Fibroblast of upper back skin (primary cell): ENCODE measurements at regions not wholly inside any gene's neighbourhood (a gene's known extent, or its start where the extent isn't known, plus 50 kb on each side); places are given as distances from the start of the nearest gene placed in this dataset.

ENCODE experiments used
- DNase-seq: peaks from one replicate; pipeline ENCODE4 v3.0.0-alpha.2; 2013

- DNase-seq: no peak
Measured at GRCh38 chr5:68618501-68618900, 402.9 kb downstream of the PIK3R1 start.

GRCh38 chr5:68627001-68627400, 411.4 kb downstream of the PIK3R1 start:
- DNase-seq: no peak

- no peak for DNase-seq
Measured at GRCh38 chr5:68628082-68628814, 412.7 kb downstream of the PIK3R1 start.

- DNase-seq: no peak
Measured at GRCh38 chr5:68630354-68630753, 414.8 kb downstream of the PIK3R1 start.

- no peak for DNase-seq
Measured at GRCh38 chr5:68631884-68632283, 416.3 kb downstream of the PIK3R1 start.

- no peak for DNase-seq
Measured at GRCh38 chr5:68641211-68641610, 425.7 kb downstream of the PIK3R1 start.

- DNase-seq: no peak
Measured at GRCh38 chr5:68643064-68643463, 427.5 kb downstream of the PIK3R1 start.

- DNase-seq: no peak
Measured at GRCh38 chr5:68644971-68645370, 429.4 kb downstream of the PIK3R1 start.

- DNase-seq: peak; percentile 20
Measured at GRCh38 chr5:68646144-68646543, 430.6 kb downstream of the PIK3R1 start.

- DNase-seq: no peak
Measured at GRCh38 chr5:68647743-68648142, 432.2 kb downstream of the PIK3R1 start.

- no peak for DNase-seq
Measured at GRCh38 chr5:68648944-68649857, 433.6 kb downstream of the PIK3R1 start.

- peak; percentile 78 for DNase-seq
Measured at GRCh38 chr5:68652534-68652965, 437.0 kb downstream of the PIK3R1 start.

GRCh38 chr5:68653471-68653870, 437.9 kb downstream of the PIK3R1 start:
- no peak for DNase-seq

GRCh38 chr5:68657055-68657961, 436.5 kb upstream of the SLC30A5 start:
- DNase-seq: peak; percentile 62

GRCh38 chr5:68658810-68659372, 434.9 kb upstream of the SLC30A5 start:
- DNase-seq: no peak

GRCh38 chr5:68659881-68660280, 433.9 kb upstream of the SLC30A5 start:
- peak; percentile 57 for DNase-seq

GRCh38 chr5:68661237-68661636, 432.6 kb upstream of the SLC30A5 start:
- DNase-seq: peak; percentile 17

GRCh38 chr5:68662804-68663307, 431.0 kb upstream of the SLC30A5 start:
- peak; percentile 35 for DNase-seq

GRCh38 chr5:68669864-68670575, 423.8 kb upstream of the SLC30A5 start:
- no peak for DNase-seq

GRCh38 chr5:68673106-68673822, 420.6 kb upstream of the SLC30A5 start:
- DNase-seq: no peak

GRCh38 chr5:68673823-68674180, 420.0 kb upstream of the SLC30A5 start:
- DNase-seq: no peak
